GM21737 (cell line): ENCODE measurements at regions not wholly inside any gene's neighbourhood (a gene's known extent, or its start where the extent isn't known, plus 50 kb on each side); places are given as distances from the start of the nearest gene placed in this dataset.

Experiments
- ATAC-seq: cut with Tn5 transposase; IDR thresholded peaks from one replicate; pipeline ENCODE4 v1.9.1; 2021; ENCODE audit warnings: mild to moderate bottlenecking, moderate library complexity; ENCODE audit not compliant: unreplicated experiment

GRCh38 chr3:181660337-181660736, 51.4 kb upstream of the SOX2 start:
- no peak for ATAC-seq

- no peak for ATAC-seq
These were observed 74.3 kb upstream of the SOX2 start for GRCh38 chr3:181637456-181637855.

- no peak for ATAC-seq
These were observed 74.7 kb upstream of the SOX2 start for GRCh38 chr3:181637056-181637455.

- no peak for ATAC-seq
These were observed 76.6 kb upstream of the SOX2 start for GRCh38 chr3:181635141-181635540.

GRCh38 chr3:181633556-181633955, 78.2 kb upstream of the SOX2 start:
- no peak for ATAC-seq

- no peak for ATAC-seq
These were observed 79.8 kb upstream of the SOX2 start for GRCh38 chr3:181631901-181632300.

GRCh38 chr3:181630853-181631252, 80.9 kb upstream of the SOX2 start:
- ATAC-seq, result no peak

GRCh38 chr3:181629711-181630110, 82.0 kb upstream of the SOX2 start:
- ATAC-seq, result no peak

GRCh38 chr3:181629029-181629428, 82.7 kb upstream of the SOX2 start:
- no peak for ATAC-seq

- ATAC-seq, result no peak
These were observed 83.3 kb upstream of the SOX2 start for GRCh38 chr3:181628384-181628783.

GRCh38 chr3:181626036-181626435, 85.7 kb upstream of the SOX2 start:
- no peak for ATAC-seq

GRCh38 chr3:181623924-181624694, 87.6 kb upstream of the SOX2 start:
- ATAC-seq, result no peak

- ATAC-seq, result no peak
These were observed 89.4 kb upstream of the SOX2 start for GRCh38 chr3:181622365-181622764.

GRCh38 chr3:181619897-181620296, 91.8 kb upstream of the SOX2 start:
- ATAC-seq, result no peak

GRCh38 chr3:181618260-181618659, 93.5 kb upstream of the SOX2 start:
- ATAC-seq, result no peak

- no peak for ATAC-seq
These were observed 95.3 kb upstream of the SOX2 start for GRCh38 chr3:181616088-181617070.

GRCh38 chr3:181615666-181616065, 96.1 kb upstream of the SOX2 start:
- ATAC-seq, result no peak

GRCh38 chr3:181614878-181615277, 96.8 kb upstream of the SOX2 start:
- ATAC-seq, result no peak

GRCh38 chr3:181613813-181614212, 97.9 kb upstream of the SOX2 start:
- no peak for ATAC-seq

GRCh38 chr3:181613191-181613590, 98.5 kb upstream of the SOX2 start:
- no peak for ATAC-seq

GRCh38 chr3:181610973-181611265, 100.8 kb upstream of the SOX2 start:
- no peak for ATAC-seq
